MM.1S (cell line): ENCODE measurements at regions not wholly inside any gene's neighbourhood (a gene's known extent, or its start where the extent isn't known, plus 50 kb on each side); places are given as distances from the start of the nearest gene placed in this dataset.

ENCODE experiments used
- DNase-seq: peaks from one replicate; pipeline ENCODE4 v3.0.0-alpha.2; 2015
- H2AFZ ChIP-seq: fragments of 300-600 bp; sonication (generic); 2 replicates; pipeline ENCODE4 v1.6.0; 2016; ENCODE audit warnings: antibody characterized with exemption, low read length
- H3F3A ChIP-seq: fragments of 300-600 bp; sonication (generic); 2 replicates; pipeline ENCODE4 v1.6.1; 2016; ENCODE audit warnings: mild to moderate bottlenecking, antibody characterized with exemption, low read length, moderate library complexity, mixed read lengths; ENCODE audit not compliant: insufficient read depth
- H3K27ac ChIP-seq: fragments of 300-600 bp; sonication (generic); 2 replicates; pipeline ENCODE4 v1.5.1; 2016; ENCODE audit warnings: mild to moderate bottlenecking, low read length
- H3K27me3 ChIP-seq: fragments of 300-600 bp; sonication (generic); replicated peaks from 2 replicates; pipeline ENCODE4 v1.6.0; 2016; ENCODE audit warnings: low read length; ENCODE audit not compliant: insufficient read depth
- H3K36me3 ChIP-seq: fragments of 300-600 bp; sonication (generic); replicated peaks from 2 replicates; pipeline ENCODE4 v1.6.1; 2016; ENCODE audit warnings: mild to moderate bottlenecking, low read length, mixed read lengths; ENCODE audit not compliant: insufficient read depth
- H3K4me1 ChIP-seq: fragments of 300-600 bp; sonication (generic); 2 replicates; pipeline ENCODE4 v1.6.1; 2016; ENCODE audit warnings: low read length, mixed read lengths
- H3K4me2 ChIP-seq: fragments of 300-600 bp; sonication (generic); 2 replicates; pipeline ENCODE4 v1.6.0; 2016; ENCODE audit warnings: low read depth, low read length
- H3K4me3 ChIP-seq: fragments of 300-600 bp; sonication (generic); 2 replicates; pipeline ENCODE4 v1.5.1; 2016; ENCODE audit warnings: low read length, mixed read lengths
- H3K79me2 ChIP-seq: fragments of 300-600 bp; sonication (generic); 2 replicates; pipeline ENCODE4 v1.6.1; 2016; ENCODE audit warnings: mixed run types, low read length, mixed read lengths
- H3K9ac ChIP-seq: fragments of 300-600 bp; sonication (generic); 2 replicates; pipeline ENCODE4 v1.6.1; 2016; ENCODE audit warnings: low read length, mixed read lengths
- H3K9me2 ChIP-seq: fragments of 300-600 bp; sonication (generic); replicated peaks from 2 replicates; pipeline ENCODE4 v1.6.1; 2016; ENCODE audit warnings: mild to moderate bottlenecking, low read length, mixed read lengths; ENCODE audit not compliant: insufficient read depth
- H3K9me3 ChIP-seq: fragments of 300-600 bp; sonication (generic); replicated peaks from 2 replicates; pipeline ENCODE4 v1.6.1; 2016; ENCODE audit warnings: mild to moderate bottlenecking, low read length, mixed read lengths; ENCODE audit not compliant: insufficient read depth
- H4K20me1 ChIP-seq: fragments of 300-600 bp; sonication (generic); 2 replicates; pipeline ENCODE4 v1.6.1; 2016; ENCODE audit warnings: mild to moderate bottlenecking, low read length, moderate library complexity, mixed read lengths; ENCODE audit not compliant: insufficient read depth
- EZH2 ChIP-seq: fragments of 300-600 bp; sonication (generic); optimal IDR thresholded peaks from 2 replicates; pipeline ENCODE3; 2017; ENCODE audit warnings: low read depth, mild to moderate bottlenecking, antibody characterized with exemption, low read length, mixed read lengths
- EZH2phosphoT487 ChIP-seq: fragments of 300-600 bp; sonication (generic); IDR thresholded peaks from 2 replicates; pipeline ENCODE4 v1.6.1; 2018; ENCODE audit warnings: antibody characterized with exemption, low read length
- TF ChIP-seq, protein P1 (sequence below): fragments of 300-600 bp; sonication (generic); IDR thresholded peaks from 2 replicates; pipeline ENCODE4 v1.5.1; 2016; ENCODE audit warnings: antibody characterized with exemption, low read length, mixed read lengths

DNA sequence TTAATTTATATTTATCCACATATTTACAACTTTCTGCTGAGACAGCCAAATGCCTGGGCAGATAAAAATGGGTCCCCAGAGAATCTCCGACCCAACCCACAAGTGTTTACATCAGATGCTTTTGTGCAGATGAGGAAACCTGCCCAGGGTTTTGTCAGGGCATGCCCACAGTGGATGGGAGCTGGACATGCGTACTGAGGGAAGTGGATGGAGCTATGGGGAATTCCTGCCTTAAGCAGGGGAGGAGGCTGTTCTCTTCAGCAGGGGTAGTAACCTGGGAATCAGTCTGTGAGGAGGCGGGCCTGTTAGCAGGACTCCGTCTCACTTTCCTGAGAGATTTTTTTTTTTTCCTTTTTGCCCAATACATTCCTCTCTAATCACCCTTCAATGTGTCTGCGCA is 122.9 kb downstream of the RFC3 start:
- no peaks in the 10 kb centered on the region for H3K9me2 ChIP-seq
- H4K20me1 ChIP-seq: no peaks in the 10 kb centered on the region
- DNase-seq: no peak
- TF ChIP-seq, protein P1, sequence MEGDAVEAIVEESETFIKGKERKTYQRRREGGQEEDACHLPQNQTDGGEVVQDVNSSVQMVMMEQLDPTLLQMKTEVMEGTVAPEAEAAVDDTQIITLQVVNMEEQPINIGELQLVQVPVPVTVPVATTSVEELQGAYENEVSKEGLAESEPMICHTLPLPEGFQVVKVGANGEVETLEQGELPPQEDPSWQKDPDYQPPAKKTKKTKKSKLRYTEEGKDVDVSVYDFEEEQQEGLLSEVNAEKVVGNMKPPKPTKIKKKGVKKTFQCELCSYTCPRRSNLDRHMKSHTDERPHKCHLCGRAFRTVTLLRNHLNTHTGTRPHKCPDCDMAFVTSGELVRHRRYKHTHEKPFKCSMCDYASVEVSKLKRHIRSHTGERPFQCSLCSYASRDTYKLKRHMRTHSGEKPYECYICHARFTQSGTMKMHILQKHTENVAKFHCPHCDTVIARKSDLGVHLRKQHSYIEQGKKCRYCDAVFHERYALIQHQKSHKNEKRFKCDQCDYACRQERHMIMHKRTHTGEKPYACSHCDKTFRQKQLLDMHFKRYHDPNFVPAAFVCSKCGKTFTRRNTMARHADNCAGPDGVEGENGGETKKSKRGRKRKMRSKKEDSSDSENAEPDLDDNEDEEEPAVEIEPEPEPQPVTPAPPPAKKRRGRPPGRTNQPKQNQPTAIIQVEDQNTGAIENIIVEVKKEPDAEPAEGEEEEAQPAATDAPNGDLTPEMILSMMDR: no peak
- no peak for TF ChIP-seq EZH2phosphoT487
- TF ChIP-seq EZH2: no peak
- H3K27me3 ChIP-seq: no peaks in the 10 kb centered on the region
- H3K27ac ChIP-seq: no peak overlapping the region
- H2AFZ ChIP-seq: no peak overlapping the region
- H3K79me2 ChIP-seq: no peaks in the 10 kb centered on the region
- no peaks in the 10 kb centered on the region for H3K9me3 ChIP-seq
- no peaks in the 10 kb centered on the region for H3K36me3 ChIP-seq
- no peaks in the 10 kb centered on the region for H3K4me1 ChIP-seq
- no peak overlapping the region for H3K9ac ChIP-seq
- no peak overlapping the region for H3K4me2 ChIP-seq
- no peak overlapping the region for H3K4me3 ChIP-seq
- no peaks in the 10 kb centered on the region for H3F3A ChIP-seq

DNA sequence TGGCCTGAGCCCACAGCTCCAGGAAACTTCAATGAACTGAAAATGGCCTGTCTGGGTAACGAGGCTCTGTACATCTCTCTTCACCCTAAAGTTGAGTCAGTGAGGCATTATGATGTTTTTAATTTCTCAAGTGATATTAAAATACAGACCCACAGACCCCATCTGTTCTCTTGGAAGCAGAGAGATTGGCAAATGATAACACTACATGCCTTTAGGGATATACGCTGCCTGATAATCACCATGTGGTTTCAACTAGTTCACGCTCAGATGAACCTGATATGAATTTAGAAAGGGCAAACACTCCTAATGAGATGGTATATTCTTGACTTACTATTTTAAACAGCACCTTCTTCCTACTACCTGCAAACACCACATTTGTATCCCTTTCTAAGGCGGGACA is 127.5 kb downstream of the RFC3 start:
- Histone ChIP-seq H3K79me2 (no peaks in the 10 kb centered on the region), H4K20me1 (no peaks in the 10 kb centered on the region), H3K9ac (no peak overlapping the region), H2AFZ (no peak overlapping the region), H3K9me2 (no peaks in the 10 kb centered on the region), H3K36me3 (no peaks in the 10 kb centered on the region), H3K27ac (no peak overlapping the region), H3K4me3 (no peak overlapping the region), H3K4me2 (no peak overlapping the region), H3F3A (no peaks in the 10 kb centered on the region), H3K4me1 (no peaks in the 10 kb centered on the region), H3K9me3 (no peaks in the 10 kb centered on the region), H3K27me3 (no peaks in the 10 kb centered on the region)
- TF ChIP-seq, protein P1: no peak
- TF ChIP-seq EZH2phosphoT487 (no peak), EZH2 (no peak)
- no peak for DNase-seq

DNA sequence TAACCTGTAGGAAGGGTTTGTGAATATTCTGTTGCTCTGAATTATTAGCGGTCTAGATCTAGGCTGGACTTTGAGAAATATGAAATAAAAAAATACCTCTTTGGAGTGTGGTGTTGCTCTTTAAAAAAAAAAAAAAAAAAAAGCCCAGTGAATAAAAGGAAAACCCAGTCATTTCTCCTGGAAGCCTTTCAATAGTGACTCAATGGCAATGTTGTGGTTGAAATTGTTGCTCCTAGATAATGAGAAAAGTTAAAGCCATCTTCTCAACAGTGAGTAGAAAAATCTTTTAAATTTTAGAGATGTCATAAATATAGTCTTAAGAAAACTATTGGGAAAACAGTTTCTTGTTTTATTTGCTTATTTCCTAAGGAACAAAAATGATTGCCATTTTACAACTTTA is 135.3 kb downstream of the RFC3 start:
- Histone ChIP-seq H3K4me2 (no peak overlapping the region), H3K4me1 (no peaks in the 10 kb centered on the region), H3K9me2 (no peaks in the 10 kb centered on the region), H3K4me3 (no peak overlapping the region), H3K9me3 (no peaks in the 10 kb centered on the region), H3F3A (no peaks in the 10 kb centered on the region), H3K27me3 (no peaks in the 10 kb centered on the region), H3K9ac (no peak overlapping the region), H3K27ac (no peak overlapping the region), H2AFZ (no peak overlapping the region), H4K20me1 (no peaks in the 10 kb centered on the region), H3K36me3 (no peaks in the 10 kb centered on the region), H3K79me2 (no peaks in the 10 kb centered on the region)
- no peak for DNase-seq
- no peak for TF ChIP-seq EZH2phosphoT487

DNA sequence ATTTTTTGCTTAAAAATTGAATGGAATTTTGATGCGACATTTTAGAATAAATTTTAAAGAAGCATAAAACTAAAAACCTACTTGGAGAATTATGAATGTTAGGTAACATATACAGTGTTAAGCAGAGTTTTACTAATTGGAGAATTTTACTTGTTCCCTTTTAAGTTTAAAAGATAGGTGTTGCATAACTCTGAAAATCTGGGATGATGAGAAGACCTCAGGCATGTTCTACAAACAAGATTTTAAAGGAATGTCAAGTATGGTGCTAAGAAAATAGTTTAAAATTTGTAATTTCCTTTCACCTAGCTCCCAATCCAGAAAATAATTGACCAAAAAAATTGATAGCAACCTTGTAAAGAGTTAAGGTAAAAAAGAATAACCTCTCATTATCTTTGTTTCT is 135.8 kb downstream of the RFC3 start:
- Histone ChIP-seq H3K27me3 (no peaks in the 10 kb centered on the region), H3K36me3 (no peaks in the 10 kb centered on the region), H3K4me3 (no peak overlapping the region), H2AFZ (no peak overlapping the region), H3F3A (no peaks in the 10 kb centered on the region), H3K4me1 (no peaks in the 10 kb centered on the region), H3K9ac (no peak overlapping the region), H3K9me3 (no peaks in the 10 kb centered on the region), H3K4me2 (no peak overlapping the region), H3K27ac (no peak overlapping the region), H4K20me1 (no peaks in the 10 kb centered on the region), H3K9me2 (no peaks in the 10 kb centered on the region), H3K79me2 (no peaks in the 10 kb centered on the region)
- TF ChIP-seq EZH2phosphoT487: no peak
- no peak for TF ChIP-seq EZH2
- DNase-seq: no peak
